SK-N-SH (cell line): ENCODE measurements at regions not wholly inside any gene's neighbourhood (a gene's known extent, or its start where the extent isn't known, plus 50 kb on each side); places are given as distances from the start of the nearest gene placed in this dataset.

Experiments
- CTCF ChIA-PET: fragments of 300-600, 350-600 bp; formaldehyde crosslinking; extraction: SDS; loops from one replicate; lab custom pipeline; 2021; lab: Yijun Ruan, JAX
- POLR2A ChIA-PET: fragments of 350-600 bp; sonication (Branson Sonifier 250); formaldehyde crosslinking; extraction: SDS; loops from one replicate; lab custom pipeline; 2020; ENCODE audit warnings: antibody characterized with exemption, inconsistent platforms; lab: Yijun Ruan, JAX
- DNase-seq: peaks from one replicate; pipeline ENCODE4 v3.0.0; 2012
- H2AFZ ChIP-seq: fragments of 200-600 bp; sonication (generic); 2 replicates; pipeline ENCODE4 v1.8.1; 2016; ENCODE audit warnings: antibody characterized with exemption, mild to moderate bottlenecking, low read depth
- H3F3A ChIP-seq: fragments of 200-600 bp; sonication (generic); replicated peaks from 2 replicates; pipeline ENCODE3; 2016; ENCODE audit warnings: antibody characterized with exemption, mild to moderate bottlenecking; ENCODE audit not compliant: insufficient read depth
- H3K27ac ChIP-seq, 2 experiments: fragments of 200-500 bp in 1 of 2; fragments of 200-600 bp in 1 of 2; sonication (Bioruptor generic) in 1 of 2; sonication (generic), shearing (Covaris generic) in 1 of 2; 2 replicates each; pipeline versions ENCODE4 v1.5.1 to v1.6.1; 2014 to 2016; ENCODE audit warnings: low read depth in 2 of 2, inconsistent platforms in 1 of 2, low read length in 1 of 2, mild to moderate bottlenecking in 1 of 2, mixed read lengths in 1 of 2
- H3K27me3 ChIP-seq: fragments of 200-600 bp; sonication (generic), shearing (Covaris generic); 2 replicates; pipeline ENCODE4 v1.6.1; 2016; ENCODE audit warnings: mixed run types; ENCODE audit not compliant: insufficient read depth
- H3K36me3 ChIP-seq, 2 experiments: fragments of 200-500 bp in 1 of 2; fragments of 200-600 bp in 1 of 2; sonication (Bioruptor generic) in 1 of 2; sonication (generic) in 1 of 2; replicated peaks in 1 of 2; 2 replicates each; pipeline versions ENCODE3 to v1.5.1; 2014 to 2016; ENCODE audit warnings: low read length in 1 of 2, mild to moderate bottlenecking in 1 of 2; ENCODE audit not compliant: insufficient read depth in 2 of 2, control insufficient read depth in 1 of 2
- H3K4me1 ChIP-seq, 2 experiments: fragments of 200-500 bp in 1 of 2; fragments of 200-600 bp in 1 of 2; sonication (Bioruptor generic) in 1 of 2; sonication (generic), shearing (Covaris generic) in 1 of 2; 2 replicates each; pipeline versions ENCODE4 v1.5.1 to v1.6.1; 2014 to 2016; ENCODE audit warnings: low read depth in 1 of 2, low read length in 1 of 2, mixed run types in 1 of 2; ENCODE audit not compliant: insufficient read depth in 2 of 2, control insufficient read depth in 1 of 2
- H3K4me2 ChIP-seq: fragments of 200-600 bp; sonication (generic), shearing (Covaris generic); 2 replicates; pipeline ENCODE4 v1.6.1; 2017; ENCODE audit warnings: mixed run types
- H3K4me3 ChIP-seq, 2 experiments: fragments of 200-500 bp in 1 of 2; fragments of 200-600 bp in 1 of 2; sonication (Bioruptor generic) in 1 of 2; sonication (generic), shearing (Covaris generic) in 1 of 2; 2 replicates each; pipeline versions ENCODE4 v1.5.1 to v1.8.1; 2014 to 2016; ENCODE audit warnings: low read depth in 2 of 2, inconsistent platforms in 1 of 2, low read length in 1 of 2, mild to moderate bottlenecking in 1 of 2, mixed read lengths in 1 of 2, moderate library complexity in 1 of 2
- H3K79me2 ChIP-seq: fragments of 200-600 bp; sonication (generic); 2 replicates; pipeline ENCODE4 v1.8.1; 2017; ENCODE audit warnings: mild to moderate bottlenecking; ENCODE audit not compliant: insufficient read depth
- H3K9ac ChIP-seq: fragments of 200-600 bp; sonication (generic); 2 replicates; pipeline ENCODE4 v1.6.1; 2017; ENCODE audit warnings: mixed run types
- H3K9me2 ChIP-seq: fragments of 200-600 bp; sonication (generic); 2 replicates; pipeline ENCODE4 v1.6.1; 2017; ENCODE audit warnings: mixed run types
- H3K9me3 ChIP-seq: fragments of 200-600 bp; sonication (generic); 2 replicates; pipeline ENCODE4 v1.6.1; 2017; ENCODE audit warnings: mixed run types, mild to moderate bottlenecking, moderate library complexity
- H4K20me1 ChIP-seq: fragments of 200-600 bp; sonication (generic); 2 replicates; pipeline ENCODE4 v1.6.1; 2017; ENCODE audit warnings: mild to moderate bottlenecking, mixed run types; ENCODE audit not compliant: insufficient read depth
- CHD2 ChIP-seq: fragments of 150-350 bp; IDR thresholded peaks from 2 replicates; pipeline ENCODE4 v1.6.1; 2018; ENCODE audit warnings: low read length; ENCODE audit not compliant: partially characterized antibody
- ELF1 ChIP-seq: IDR thresholded peaks from 2 replicates; pipeline ENCODE4 v1.4.0; 2012
- FOSL2 ChIP-seq: IDR thresholded peaks from 2 replicates; pipeline ENCODE4 v1.4.0; 2012; ENCODE audit warnings: low read depth, mild to moderate bottlenecking, moderate library complexity, borderline replicate concordance
- FOXJ3 ChIP-seq: sonication (generic); formaldehyde crosslinking; IDR thresholded peaks from 2 replicates; pipeline ENCODE4 v1.5.1; 2020; ENCODE audit warnings: mild to moderate bottlenecking, missing genetic modification reagents
- GATA2 ChIP-seq: sonication (generic); formaldehyde crosslinking; IDR thresholded peaks from 2 replicates; pipeline ENCODE4 v1.5.0; 2020; ENCODE audit warnings: mild to moderate bottlenecking, missing genetic modification reagents
- NFIC ChIP-seq: IDR thresholded peaks from 2 replicates; pipeline ENCODE4 v1.4.0; 2012; ENCODE audit warnings: borderline replicate concordance
- RCOR1 ChIP-seq: fragments of 150-350 bp; IDR thresholded peaks from 2 replicates; pipeline ENCODE4 v1.6.1; 2017; ENCODE audit warnings: antibody characterized with exemption, low read length
- REST ChIP-seq: IDR thresholded peaks from 2 replicates; pipeline ENCODE4 v1.6.1; 2012; ENCODE audit warnings: mild to moderate bottlenecking, low read depth, low read length, moderate library complexity
- SMC3 ChIP-seq: IDR thresholded peaks from 2 replicates; pipeline ENCODE4 v1.6.1; 2012; ENCODE audit warnings: low read depth, low read length, improper control_type of control experiment
- TAF1 ChIP-seq: IDR thresholded peaks from 2 replicates; pipeline ENCODE4 v1.6.1; 2012; ENCODE audit warnings: low read depth, mild to moderate bottlenecking, low read length, moderate library complexity, borderline replicate concordance
- TCF12 ChIP-seq: IDR thresholded peaks from 2 replicates; pipeline ENCODE4 v1.4.0; 2012
- TEAD4 ChIP-seq: IDR thresholded peaks from 2 replicates; pipeline ENCODE4 v1.4.0; 2012; ENCODE audit warnings: mild to moderate bottlenecking, borderline replicate concordance; ENCODE audit not compliant: insufficient read depth
- ZBTB33 ChIP-seq: IDR thresholded peaks from 2 replicates; pipeline ENCODE4 v1.4.0; 2012; ENCODE audit warnings: low read depth, borderline replicate concordance
- WGBS: methylation state at CpG from one replicate; pipeline ENCODE4 v1.1.6; 2017; ENCODE audit warnings: low lambda C conversion rate; 5-methylcytosine and 5-hydroxymethylcytosine counted together
- TF ChIP-seq, protein P1 (sequence below): IDR thresholded peaks from 2 replicates; pipeline ENCODE4 v1.4.0; 2012; ENCODE audit warnings: low read depth, borderline replicate concordance
- TF ChIP-seq, protein P2 (sequence below): fragments of 200-600 bp; sonication (generic); IDR thresholded peaks from 2 replicates; pipeline ENCODE4 v1.6.1; 2017; ENCODE audit warnings: antibody characterized with exemption, mild to moderate bottlenecking, moderate library complexity
- TF ChIP-seq, protein P3 (sequence below): IDR thresholded peaks from 2 replicates; pipeline ENCODE4 v1.4.0; 2012; ENCODE audit warnings: low read depth

GRCh38 chr4:23266401-23266800 lies 573.7 kb downstream of the GBA3 start:
- H3K9me2 ChIP-seq: no peaks in the 10 kb centered on the region
- no peak overlapping the region for H3K27ac ChIP-seq
- no peaks in the 10 kb centered on the region for H3F3A ChIP-seq
- 3% methylated on average over 3 of the region's 3 CpGs for WGBS
- H3K27me3 ChIP-seq: no peaks in the 10 kb centered on the region
- POLR2A ChIA-PET: no interaction called here
- H3K9me3 ChIP-seq: no peaks in the 10 kb centered on the region
- no peaks in the 10 kb centered on the region for H4K20me1 ChIP-seq
- no peaks in the 10 kb centered on the region for H3K79me2 ChIP-seq
- no peak for TF ChIP-seq CHD2
- no peak for TF ChIP-seq FOXJ3 (CRISPR knock-in tag)
- TF ChIP-seq, all 33 proteins: peak for 0
- DNase-seq: no peak
- no peaks in the 10 kb centered on the region for H3K36me3 ChIP-seq
- H3K9ac ChIP-seq: no peak overlapping the region
- CTCF ChIA-PET: no interaction called here
- no peak overlapping the region for H2AFZ ChIP-seq
- H3K4me3 ChIP-seq: no peak overlapping the region
- no peaks in the 10 kb centered on the region for H3K4me1 ChIP-seq
- no peak overlapping the region for H3K4me2 ChIP-seq

GRCh38 chr4:23260511-23260910 lies 567.8 kb downstream of the GBA3 start:
- no peak overlapping the region for H3K27ac ChIP-seq
- H3K9ac ChIP-seq: no peak overlapping the region
- no peak for DNase-seq
- no peak overlapping the region for H3K4me2 ChIP-seq
- H3K36me3 ChIP-seq: no peaks in the 10 kb centered on the region
- no peaks in the 10 kb centered on the region for H3F3A ChIP-seq
- 0% methylated on average over 1 of the region's 1 CpG for WGBS
- H2AFZ ChIP-seq: no peak overlapping the region
- no peaks in the 10 kb centered on the region for H3K9me2 ChIP-seq
- CTCF ChIA-PET: no interaction called here
- no peak overlapping the region for H3K4me3 ChIP-seq
- TF ChIP-seq, protein P1, sequence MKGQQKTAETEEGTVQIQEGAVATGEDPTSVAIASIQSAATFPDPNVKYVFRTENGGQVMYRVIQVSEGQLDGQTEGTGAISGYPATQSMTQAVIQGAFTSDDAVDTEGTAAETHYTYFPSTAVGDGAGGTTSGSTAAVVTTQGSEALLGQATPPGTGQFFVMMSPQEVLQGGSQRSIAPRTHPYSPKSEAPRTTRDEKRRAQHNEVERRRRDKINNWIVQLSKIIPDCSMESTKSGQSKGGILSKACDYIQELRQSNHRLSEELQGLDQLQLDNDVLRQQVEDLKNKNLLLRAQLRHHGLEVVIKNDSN: no peak
- TF ChIP-seq REST (no peak), TAF1 (no peak), SMC3 (no peak), TEAD4 (no peak), ZBTB33 (no peak), RCOR1 (no peak), FOSL2 (no peak), NFIC (no peak), ELF1 (no peak), TCF12 (no peak), GATA2 (no peak)
- TF ChIP-seq, protein P2, sequence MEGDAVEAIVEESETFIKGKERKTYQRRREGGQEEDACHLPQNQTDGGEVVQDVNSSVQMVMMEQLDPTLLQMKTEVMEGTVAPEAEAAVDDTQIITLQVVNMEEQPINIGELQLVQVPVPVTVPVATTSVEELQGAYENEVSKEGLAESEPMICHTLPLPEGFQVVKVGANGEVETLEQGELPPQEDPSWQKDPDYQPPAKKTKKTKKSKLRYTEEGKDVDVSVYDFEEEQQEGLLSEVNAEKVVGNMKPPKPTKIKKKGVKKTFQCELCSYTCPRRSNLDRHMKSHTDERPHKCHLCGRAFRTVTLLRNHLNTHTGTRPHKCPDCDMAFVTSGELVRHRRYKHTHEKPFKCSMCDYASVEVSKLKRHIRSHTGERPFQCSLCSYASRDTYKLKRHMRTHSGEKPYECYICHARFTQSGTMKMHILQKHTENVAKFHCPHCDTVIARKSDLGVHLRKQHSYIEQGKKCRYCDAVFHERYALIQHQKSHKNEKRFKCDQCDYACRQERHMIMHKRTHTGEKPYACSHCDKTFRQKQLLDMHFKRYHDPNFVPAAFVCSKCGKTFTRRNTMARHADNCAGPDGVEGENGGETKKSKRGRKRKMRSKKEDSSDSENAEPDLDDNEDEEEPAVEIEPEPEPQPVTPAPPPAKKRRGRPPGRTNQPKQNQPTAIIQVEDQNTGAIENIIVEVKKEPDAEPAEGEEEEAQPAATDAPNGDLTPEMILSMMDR: no peak
- TF ChIP-seq, protein P3, sequence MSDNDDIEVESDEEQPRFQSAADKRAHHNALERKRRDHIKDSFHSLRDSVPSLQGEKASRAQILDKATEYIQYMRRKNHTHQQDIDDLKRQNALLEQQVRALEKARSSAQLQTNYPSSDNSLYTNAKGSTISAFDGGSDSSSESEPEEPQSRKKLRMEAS: no peak
- H4K20me1 ChIP-seq: no peaks in the 10 kb centered on the region
- no peaks in the 10 kb centered on the region for H3K4me1 ChIP-seq
- H3K27me3 ChIP-seq: no peaks in the 10 kb centered on the region
- POLR2A ChIA-PET: no interaction called here
- H3K79me2 ChIP-seq: no peaks in the 10 kb centered on the region
- H3K9me3 ChIP-seq: no peaks in the 10 kb centered on the region
